ENCODE measurements at regions not wholly inside any gene's neighbourhood (a gene's known extent, or its start where the extent isn't known, plus 50 kb on each side); places are given as distances from the start of the nearest gene placed in this dataset.

DNA sequence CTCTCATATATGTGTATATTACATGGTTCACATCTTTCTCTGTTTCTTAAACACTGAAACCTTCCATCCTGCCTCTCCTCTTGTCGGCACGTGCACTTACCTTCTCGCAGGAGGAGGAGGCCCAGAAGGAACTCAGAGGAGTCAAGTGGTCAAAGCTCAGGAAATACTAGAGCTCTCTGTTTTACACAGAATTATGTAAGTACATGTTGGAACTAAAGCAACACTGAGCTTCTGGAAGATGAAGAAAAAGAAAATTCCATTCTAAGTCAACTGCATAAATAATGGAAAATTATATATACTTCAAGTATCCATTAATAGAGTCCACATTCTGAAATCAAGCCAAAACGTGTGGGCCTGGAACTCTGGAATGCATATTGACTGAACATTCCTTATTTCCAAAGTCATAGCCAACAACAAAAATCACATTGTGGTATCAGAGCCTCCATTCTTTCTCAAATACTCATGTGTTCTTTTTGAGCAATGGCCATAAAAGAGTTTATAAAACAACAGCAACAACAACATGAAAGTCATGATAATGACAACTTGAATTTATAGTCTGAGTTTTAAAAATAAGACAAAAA is 121.5 kb upstream of the RAI14 start:
- TF ChIP-seq POLR2AphosphoS5 (IDR thresholded peaks at IDR 0.05; ENCODE audit: insufficient read depth, low read depth, low read length) = no peak
- TF ChIP-seq, protein P1, sequence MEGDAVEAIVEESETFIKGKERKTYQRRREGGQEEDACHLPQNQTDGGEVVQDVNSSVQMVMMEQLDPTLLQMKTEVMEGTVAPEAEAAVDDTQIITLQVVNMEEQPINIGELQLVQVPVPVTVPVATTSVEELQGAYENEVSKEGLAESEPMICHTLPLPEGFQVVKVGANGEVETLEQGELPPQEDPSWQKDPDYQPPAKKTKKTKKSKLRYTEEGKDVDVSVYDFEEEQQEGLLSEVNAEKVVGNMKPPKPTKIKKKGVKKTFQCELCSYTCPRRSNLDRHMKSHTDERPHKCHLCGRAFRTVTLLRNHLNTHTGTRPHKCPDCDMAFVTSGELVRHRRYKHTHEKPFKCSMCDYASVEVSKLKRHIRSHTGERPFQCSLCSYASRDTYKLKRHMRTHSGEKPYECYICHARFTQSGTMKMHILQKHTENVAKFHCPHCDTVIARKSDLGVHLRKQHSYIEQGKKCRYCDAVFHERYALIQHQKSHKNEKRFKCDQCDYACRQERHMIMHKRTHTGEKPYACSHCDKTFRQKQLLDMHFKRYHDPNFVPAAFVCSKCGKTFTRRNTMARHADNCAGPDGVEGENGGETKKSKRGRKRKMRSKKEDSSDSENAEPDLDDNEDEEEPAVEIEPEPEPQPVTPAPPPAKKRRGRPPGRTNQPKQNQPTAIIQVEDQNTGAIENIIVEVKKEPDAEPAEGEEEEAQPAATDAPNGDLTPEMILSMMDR (IDR thresholded peaks at IDR 0.05; ENCODE audit: extremely low read depth in 1 of 2, insufficient read depth in 1 of 2, low read depth in 1 of 2, low read length in 2 of 2) = no peak
- no peak for TF ChIP-seq POLR2A (IDR thresholded peaks at IDR 0.05; ENCODE audit: low read depth, low read length)
- no peak for TF ChIP-seq EZH2 (IDR thresholded peaks at IDR 0.05; ENCODE audit: borderline replicate concordance, low read depth, low read length, severe bottlenecking)
- no peak for TF ChIP-seq MAX (IDR thresholded peaks at IDR 0.05; ENCODE audit: insufficient read depth, insufficient read length)
- no peak for TF ChIP-seq MYC (IDR thresholded peaks at IDR 0.05; ENCODE audit: low read depth, low read length)
- no peak for TF ChIP-seq JUN (IDR thresholded peaks at IDR 0.05; ENCODE audit: borderline replicate concordance, insufficient read depth, insufficient read length, low read depth)
- no peak for TF ChIP-seq GATA2 (IDR thresholded peaks at IDR 0.05; ENCODE audit: insufficient read depth, insufficient read length, low read depth, low read length)
